PC-3 (cell line): ENCODE measurements at regions not wholly inside any gene's neighbourhood (a gene's known extent, or its start where the extent isn't known, plus 50 kb on each side); places are given as distances from the start of the nearest gene placed in this dataset.

Experiments used
- CTCF ChIP-seq: fragments of 300-600 bp; sonication (generic); conservative IDR thresholded peaks from 2 replicates; pipeline ENCODE4 v1.5.1; 2017; ENCODE audit warnings: antibody characterized with exemption, low read depth, mild to moderate bottlenecking, low read length
- EZH2 ChIP-seq: fragments of 300-600 bp; sonication (generic); IDR thresholded peaks from one replicate; pipeline ENCODE4 v1.6.1; 2017; ENCODE audit warnings: antibody characterized with exemption, mild to moderate bottlenecking, low read length; ENCODE audit not compliant: unreplicated experiment
- EZH2phosphoT487 ChIP-seq: fragments of 300-600 bp; sonication (generic); IDR thresholded peaks from 2 replicates; pipeline ENCODE4 v1.6.1; 2018; ENCODE audit warnings: mild to moderate bottlenecking, antibody characterized with exemption, low read length, borderline replicate concordance

- TF ChIP-seq EZH2: no peak
- TF ChIP-seq CTCF: no peak
- TF ChIP-seq EZH2phosphoT487: no peak
Observed at GRCh38 chr5:155380480-155380879, 366.9 kb downstream of the KIF4B start.
